SU-DHL-6 (cell line): ENCODE measurements at regions not wholly inside any gene's neighbourhood (a gene's known extent, or its start where the extent isn't known, plus 50 kb on each side); places are given as distances from the start of the nearest gene placed in this dataset.

ENCODE experiments used
- H2AFZ ChIP-seq: fragments of 200-600 bp; sonication (generic); 2 replicates; pipeline ENCODE4 v1.6.1; 2014; ENCODE audit warnings: low read depth, mild to moderate bottlenecking, moderate library complexity, mixed read lengths, antibody characterized with exemption, low read length; ENCODE audit not compliant: severe bottlenecking
- H3F3A ChIP-seq: fragments of 200-600 bp; shearing (Covaris generic); 2 replicates; pipeline ENCODE4 v1.6.0; 2016; ENCODE audit warnings: antibody characterized with exemption, mild to moderate bottlenecking; ENCODE audit not compliant: insufficient read depth
- H3K27ac ChIP-seq: fragments of 200-600 bp; sonication (generic); 2 replicates; pipeline ENCODE4 v1.5.1; 2016; ENCODE audit warnings: low read depth, mild to moderate bottlenecking, low read length, moderate library complexity, mixed read lengths
- H3K27me3 ChIP-seq: fragments of 200-600 bp; sonication (generic), shearing (Covaris generic); 2 replicates; pipeline ENCODE4 v1.6.0; 2014; ENCODE audit warnings: mild to moderate bottlenecking, low read length
- H3K36me3 ChIP-seq: fragments of 200-600 bp; sonication (generic); 2 replicates; pipeline ENCODE4 v1.6.1; 2014; ENCODE audit warnings: mild to moderate bottlenecking, low read length, mixed read lengths
- H3K4me2 ChIP-seq: fragments of 300-600, 200-600 bp; shearing (Covaris generic), sonication (generic); 2 replicates; pipeline ENCODE4 v1.6.0; 2014; ENCODE audit warnings: low read length, low read depth, mild to moderate bottlenecking; ENCODE audit not compliant: poor library complexity, severe bottlenecking
- H3K4me3 ChIP-seq: fragments of 200-600 bp; sonication (generic); 2 replicates; pipeline ENCODE4 v1.5.1; 2014; ENCODE audit warnings: antibody characterized with exemption, low read length, mild to moderate bottlenecking, mixed read lengths; ENCODE audit not compliant: insufficient read depth, poor library complexity, severe bottlenecking
- H3K79me2 ChIP-seq: fragments of 200-600 bp; sonication (generic); 2 replicates; pipeline ENCODE4 v1.6.1; 2014; ENCODE audit warnings: mild to moderate bottlenecking, low read length, moderate library complexity; ENCODE audit not compliant: insufficient read depth
- H3K9ac ChIP-seq: fragments of 200-600 bp; sonication (generic); 2 replicates; pipeline ENCODE4 v1.7.0; 2014; ENCODE audit warnings: mild to moderate bottlenecking, low read length
- H3K9me2 ChIP-seq: fragments of 200-600 bp; sonication (generic); replicated peaks from 2 replicates; pipeline ENCODE4 v1.6.1; 2014; ENCODE audit warnings: low read length; ENCODE audit not compliant: insufficient read depth
- H3K9me3 ChIP-seq: fragments of 200-600 bp; sonication (generic); 2 replicates; pipeline ENCODE4 v1.6.1; 2014; ENCODE audit warnings: low read length, mixed read lengths; ENCODE audit not compliant: insufficient read depth
- H4K20me1 ChIP-seq: fragments of 200-600 bp; sonication (generic); 2 replicates; pipeline ENCODE4 v1.6.1; 2014; ENCODE audit warnings: low read depth, mild to moderate bottlenecking, antibody characterized with exemption, low read length, moderate library complexity, mixed read lengths
- EZH2phosphoT487 ChIP-seq: fragments of 200-600 bp; sonication (generic), shearing (Covaris generic); conservative IDR thresholded peaks from 2 replicates; pipeline ENCODE4 v1.6.1; 2018; ENCODE audit warnings: mild to moderate bottlenecking, antibody characterized with exemption, low read length, moderate library complexity, mixed read lengths
- TF ChIP-seq, protein P1 (sequence below): fragments of 200-600 bp; sonication (generic); IDR thresholded peaks from one replicate; pipeline ENCODE4 v1.5.1; 2017; ENCODE audit warnings: antibody characterized with exemption, mild to moderate bottlenecking, low read length, moderate library complexity; ENCODE audit not compliant: insufficient read depth, poor library complexity, severe bottlenecking

DNA sequence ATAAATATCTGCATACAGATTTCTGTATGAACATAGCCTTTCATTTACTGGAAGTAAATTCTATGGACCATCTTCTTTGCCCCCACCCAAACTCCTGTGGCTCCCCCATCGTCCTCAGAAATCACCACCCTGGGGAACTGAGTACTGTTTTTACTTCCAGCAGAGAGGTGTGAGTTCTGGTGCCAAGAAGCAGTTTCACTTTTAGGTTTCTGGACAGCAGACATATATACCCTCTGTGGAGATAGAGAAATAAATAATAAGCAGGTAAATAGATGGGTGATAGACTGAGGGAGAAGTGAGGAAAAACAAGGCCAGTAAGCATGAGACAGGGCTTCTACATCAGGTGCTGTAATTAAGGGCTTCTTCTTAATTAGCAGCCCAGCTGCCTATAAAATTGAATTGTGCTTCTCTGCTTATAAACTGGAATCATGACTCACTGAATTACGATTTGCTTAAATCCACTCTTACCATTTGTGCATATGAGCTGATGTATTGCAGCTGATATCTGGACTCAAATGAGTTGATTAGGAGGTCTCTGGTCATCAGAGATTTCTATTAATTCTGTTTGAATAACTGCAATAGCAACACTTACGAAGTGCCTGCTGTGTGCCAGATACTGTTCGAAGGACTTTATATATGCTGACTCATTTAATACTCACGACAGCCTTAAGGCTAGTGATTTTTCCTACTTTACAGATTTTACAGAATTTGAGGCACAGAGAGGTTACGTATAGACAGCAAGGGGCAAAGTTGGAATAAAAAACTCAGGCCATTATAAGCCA lies 60.8 kb upstream of the DHX15 start:
- Histone ChIP-seq H3K27ac (no peak overlapping the region), H3K9me2 (no peaks in the 10 kb centered on the region), H3K9ac (no peak overlapping the region), H3F3A (no peaks in the 10 kb centered on the region), H3K36me3 (no peaks in the 10 kb centered on the region), H2AFZ (no peak overlapping the region), H3K79me2 (no peaks in the 10 kb centered on the region), H3K4me2 (no peak overlapping the region), H3K27me3 (no peaks in the 10 kb centered on the region), H3K9me3 (no peaks in the 10 kb centered on the region), H4K20me1 (no peaks in the 10 kb centered on the region), H3K4me3 (no peak overlapping the region)
- no peak for TF ChIP-seq EZH2phosphoT487

GRCh38 chr4:24645765-24646550 lies 61.6 kb upstream of the DHX15 start:
- H4K20me1 ChIP-seq = no peaks in the 10 kb centered on the region
- H3K9me3 ChIP-seq = no peaks in the 10 kb centered on the region
- TF ChIP-seq, protein P1, sequence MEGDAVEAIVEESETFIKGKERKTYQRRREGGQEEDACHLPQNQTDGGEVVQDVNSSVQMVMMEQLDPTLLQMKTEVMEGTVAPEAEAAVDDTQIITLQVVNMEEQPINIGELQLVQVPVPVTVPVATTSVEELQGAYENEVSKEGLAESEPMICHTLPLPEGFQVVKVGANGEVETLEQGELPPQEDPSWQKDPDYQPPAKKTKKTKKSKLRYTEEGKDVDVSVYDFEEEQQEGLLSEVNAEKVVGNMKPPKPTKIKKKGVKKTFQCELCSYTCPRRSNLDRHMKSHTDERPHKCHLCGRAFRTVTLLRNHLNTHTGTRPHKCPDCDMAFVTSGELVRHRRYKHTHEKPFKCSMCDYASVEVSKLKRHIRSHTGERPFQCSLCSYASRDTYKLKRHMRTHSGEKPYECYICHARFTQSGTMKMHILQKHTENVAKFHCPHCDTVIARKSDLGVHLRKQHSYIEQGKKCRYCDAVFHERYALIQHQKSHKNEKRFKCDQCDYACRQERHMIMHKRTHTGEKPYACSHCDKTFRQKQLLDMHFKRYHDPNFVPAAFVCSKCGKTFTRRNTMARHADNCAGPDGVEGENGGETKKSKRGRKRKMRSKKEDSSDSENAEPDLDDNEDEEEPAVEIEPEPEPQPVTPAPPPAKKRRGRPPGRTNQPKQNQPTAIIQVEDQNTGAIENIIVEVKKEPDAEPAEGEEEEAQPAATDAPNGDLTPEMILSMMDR = no peak
- no peak for TF ChIP-seq EZH2phosphoT487
- no peaks in the 10 kb centered on the region for H3K9me2 ChIP-seq
- H2AFZ ChIP-seq = no peak overlapping the region
- H3K4me3 ChIP-seq = no peak overlapping the region
- H3K36me3 ChIP-seq = no peaks in the 10 kb centered on the region
- H3K27me3 ChIP-seq = no peaks in the 10 kb centered on the region
- no peak overlapping the region for H3K27ac ChIP-seq
- no peak overlapping the region for H3K4me2 ChIP-seq
- no peaks in the 10 kb centered on the region for H3F3A ChIP-seq
- H3K79me2 ChIP-seq = no peaks in the 10 kb centered on the region
- no peak overlapping the region for H3K9ac ChIP-seq

- H3K4me2 ChIP-seq = no peak overlapping the region
- no peak overlapping the region for H3K27ac ChIP-seq
- H3K9me2 ChIP-seq = no peaks in the 10 kb centered on the region
- H3K27me3 ChIP-seq = no peaks in the 10 kb centered on the region
- H3F3A ChIP-seq = no peaks in the 10 kb centered on the region
- H3K9ac ChIP-seq = no peak overlapping the region
- H4K20me1 ChIP-seq = no peaks in the 10 kb centered on the region
- no peaks in the 10 kb centered on the region for H3K36me3 ChIP-seq
- no peak for TF ChIP-seq EZH2phosphoT487
- TF ChIP-seq, protein P1 = no peak
- no peaks in the 10 kb centered on the region for H3K79me2 ChIP-seq
- H2AFZ ChIP-seq = no peak overlapping the region
- no peaks in the 10 kb centered on the region for H3K9me3 ChIP-seq
- no peak overlapping the region for H3K4me3 ChIP-seq
These were observed 62.6 kb upstream of the DHX15 start for GRCh38 chr4:24646798-24647460.
